ENCODE measurements at regions not wholly inside any gene's neighbourhood (a gene's known extent, or its start where the extent isn't known, plus 50 kb on each side); places are given as distances from the start of the nearest gene placed in this dataset.

- ATAC-seq (ENCODE audit: low read depth) (no peak), DNase-seq (no peak)
- Mint-ChIP-seq H3K9me3 (ENCODE audit: insufficient read depth) (no peaks in the 10 kb centered on the region), H3K4me1 (no peaks in the 10 kb centered on the region), H3K4me3 (no peak overlapping the region), H3K27ac (no peak overlapping the region), H3K27me3 (no peaks in the 10 kb centered on the region)
- ChIA-PET CTCF (no interaction called here), POLR2A (no interaction called here)
- Histone ChIP-seq H2AFZ (ENCODE audit: insufficient read depth, low read depth, low read length, poor library complexity, severe bottlenecking) (no peak overlapping the region), H4K20me1 (ENCODE audit: control insufficient read depth, insufficient read depth, low read length, poor library complexity, severe bottlenecking) (no peaks in the 10 kb centered on the region), H3K4me2 (replicated peaks; ENCODE audit: low read depth, low read length, poor library complexity, severe bottlenecking) (no peak overlapping the region), H3K27me3 (replicated peaks in 1 of 4; ENCODE audit: control extremely low read depth in 1 of 4, control insufficient read depth in 3 of 4, insufficient read depth in 4 of 4, low read length in 3 of 4) (no peaks in the 10 kb centered on the region), H3K9me3 (ENCODE audit: control extremely low read depth in 1 of 3, control insufficient read depth in 2 of 3, insufficient read depth in 1 of 3, low read length in 2 of 3) (no peaks in the 10 kb centered on the region), H3K27ac (ENCODE audit: low read length in 2 of 2) (no peak overlapping the region), H3K4me1 (ENCODE audit: control insufficient read depth in 2 of 2, insufficient read depth in 2 of 2, low read length in 2 of 2) (no peaks in the 10 kb centered on the region), H3K79me2 (ENCODE audit: control insufficient read depth, insufficient read depth, low read length) (no peaks in the 10 kb centered on the region), H3K36me3 (replicated peaks in 1 of 2; ENCODE audit: control extremely low read depth in 1 of 2, control insufficient read depth in 1 of 2, extremely low read depth in 1 of 2, insufficient read depth in 2 of 2, low read length in 1 of 2) (no peaks in the 10 kb centered on the region), H3K4me3 (ENCODE audit: control extremely low read depth in 1 of 5, extremely low read depth in 1 of 5, insufficient read depth in 1 of 5, low read depth in 2 of 5, low read length in 4 of 5) (no peak overlapping the region), H3K9ac (ENCODE audit: low read length) (no peak overlapping the region)
- intact Hi-C loops (cut with micrococcal nuclease): no loop called here
- 100% methylated on average over 2 of the region's 5 CpGs for WGBS (ENCODE audit: insufficient coverage)
- TF ChIP-seq CTCF (IDR thresholded peaks at IDR 0.05) (no peak), EZH2 (IDR thresholded peaks at IDR 0.05; ENCODE audit: borderline replicate concordance, insufficient read depth, low read depth, low read length, poor library complexity, severe bottlenecking) (no peak)
Measured at GRCh38 chr12:17035372-17035771, 429.4 kb upstream of the LMO3 start.

- ChIA-PET CTCF (no interaction called here), POLR2A (no interaction called here)
- Histone ChIP-seq H3K9ac (ENCODE audit: low read length) (no peak overlapping the region), H3K27ac (ENCODE audit: low read length in 2 of 2) (no peak overlapping the region), H3K4me2 (replicated peaks; ENCODE audit: low read depth, low read length, poor library complexity, severe bottlenecking) (no peak overlapping the region), H4K20me1 (ENCODE audit: control insufficient read depth, insufficient read depth, low read length, poor library complexity, severe bottlenecking) (no peaks in the 10 kb centered on the region), H3K27me3 (replicated peaks in 1 of 4; ENCODE audit: control extremely low read depth in 1 of 4, control insufficient read depth in 3 of 4, insufficient read depth in 4 of 4, low read length in 3 of 4) (no peaks in the 10 kb centered on the region), H3K79me2 (ENCODE audit: control insufficient read depth, insufficient read depth, low read length) (no peaks in the 10 kb centered on the region), H2AFZ (ENCODE audit: insufficient read depth, low read depth, low read length, poor library complexity, severe bottlenecking) (no peak overlapping the region), H3K36me3 (replicated peaks in 1 of 2; ENCODE audit: control extremely low read depth in 1 of 2, control insufficient read depth in 1 of 2, extremely low read depth in 1 of 2, insufficient read depth in 2 of 2, low read length in 1 of 2) (no peaks in the 10 kb centered on the region), H3K9me3 (ENCODE audit: control extremely low read depth in 1 of 3, control insufficient read depth in 2 of 3, insufficient read depth in 1 of 3, low read length in 2 of 3) (no peaks in the 10 kb centered on the region), H3K4me3 (ENCODE audit: control extremely low read depth in 1 of 5, extremely low read depth in 1 of 5, insufficient read depth in 1 of 5, low read depth in 2 of 5, low read length in 4 of 5) (no peak overlapping the region), H3K4me1 (ENCODE audit: control insufficient read depth in 2 of 2, insufficient read depth in 2 of 2, low read length in 2 of 2) (no peaks in the 10 kb centered on the region)
- intact Hi-C loops (cut with micrococcal nuclease): no loop called here
- DNase-seq (no peak), ATAC-seq (ENCODE audit: low read depth) (no peak)
- Mint-ChIP-seq H3K4me1 (no peaks in the 10 kb centered on the region), H3K27me3 (no peaks in the 10 kb centered on the region), H3K4me3 (no peak overlapping the region), H3K27ac (no peak overlapping the region), H3K9me3 (ENCODE audit: insufficient read depth) (peaks cover 2% of the 10 kb centered on the region)
- no peak for TF ChIP-seq EZH2 (IDR thresholded peaks at IDR 0.05; ENCODE audit: borderline replicate concordance, insufficient read depth, low read depth, low read length, poor library complexity, severe bottlenecking)
- TF ChIP-seq CTCF (IDR thresholded peaks at IDR 0.05): no peak
- WGBS (ENCODE audit: insufficient coverage): no CpG with 5 or more reads among the region's 1 CpG
Measured at GRCh38 chr12:17030338-17030737, 424.4 kb upstream of the LMO3 start.

Measured in B cell (primary cell).